ENCODE measurements at regions not wholly inside any gene's neighbourhood (a gene's known extent, or its start where the extent isn't known, plus 50 kb on each side); places are given as distances from the start of the nearest gene placed in this dataset.
"Not testable (repeated sequence)": the region's sequence is repeated elsewhere in the genome, so short reads cannot be mapped to it uniquely, and the experiment has no call there.

- intact Hi-C loops (cut with micrococcal nuclease): no loop called here
- no peak for ATAC-seq
- DNase-seq: no peak
These were observed 422.1 kb upstream of the HNRNPA3 start for GRCh38 chr2:176790468-176790867.

GRCh38 chr2:176793792-176794191, 418.8 kb upstream of the HNRNPA3 start:
- DNase-seq (no peak), ATAC-seq (no peak)

GRCh38 chr2:176794392-176794791, 418.2 kb upstream of the HNRNPA3 start:
- DNase-seq (no peak), ATAC-seq (no peak)
- intact Hi-C loops (cut with micrococcal nuclease): no loop called here

More at GRCh38 chr2:176793792-176794191, 418.8 kb upstream of the HNRNPA3 start:
- intact Hi-C loops (cut with micrococcal nuclease): no loop called here

GRCh38 chr2:176795823-176796222, 416.8 kb upstream of the HNRNPA3 start:
- DNase-seq (no peak), ATAC-seq (no peak)
- intact Hi-C loops (cut with micrococcal nuclease): no loop called here

GRCh38 chr2:176796677-176797076, 415.9 kb upstream of the HNRNPA3 start:
- DNase-seq; ATAC-seq; intact Hi-C loops (cut with micrococcal nuclease): not testable (repeated sequence)

GRCh38 chr2:176804392-176804791, 408.2 kb upstream of the HNRNPA3 start:
- DNase-seq (no peak), ATAC-seq (no peak)
- intact Hi-C loops (cut with micrococcal nuclease): no loop called here

GRCh38 chr2:176805345-176805744, 407.2 kb upstream of the HNRNPA3 start:
- no peak for DNase-seq
- intact Hi-C loops (cut with micrococcal nuclease): no loop called here
- ATAC-seq: no peak

- ATAC-seq: no peak
- intact Hi-C loops (cut with micrococcal nuclease): no loop called here
- no peak for DNase-seq
These were observed 400.3 kb upstream of the HNRNPA3 start for GRCh38 chr2:176812246-176812775.

GRCh38 chr2:176813156-176813555, 399.4 kb upstream of the HNRNPA3 start:
- intact Hi-C loops (cut with micrococcal nuclease): no loop called here
- no peak for DNase-seq
- no peak for ATAC-seq

GRCh38 chr2:176813621-176814049, 399.0 kb upstream of the HNRNPA3 start:
- ATAC-seq (no peak), DNase-seq (no peak)
- intact Hi-C loops (cut with micrococcal nuclease): no loop called here

GRCh38 chr2:176814274-176814673, 398.3 kb upstream of the HNRNPA3 start:
- intact Hi-C loops (cut with micrococcal nuclease): no loop called here
- ATAC-seq (no peak), DNase-seq (no peak)

GRCh38 chr2:176814740-176815367, 397.7 kb upstream of the HNRNPA3 start:
- ATAC-seq (no peak), DNase-seq (no peak)
- intact Hi-C loops (cut with micrococcal nuclease): no loop called here

GRCh38 chr2:176817061-176817565, 395.5 kb upstream of the HNRNPA3 start:
- DNase-seq: no peak
- no peak for ATAC-seq

GRCh38 chr2:176818076-176818475, 394.5 kb upstream of the HNRNPA3 start:
- DNase-seq (no peak), ATAC-seq (no peak)
- intact Hi-C loops (cut with micrococcal nuclease): no loop called here

More at GRCh38 chr2:176817061-176817565, 395.5 kb upstream of the HNRNPA3 start:
- intact Hi-C loops (cut with micrococcal nuclease): no loop called here

- ATAC-seq: no peak
- DNase-seq: no peak
- intact Hi-C loops (cut with micrococcal nuclease): no loop called here
These were observed 394.0 kb upstream of the HNRNPA3 start for GRCh38 chr2:176818617-176819016.

GRCh38 chr2:176819306-176819705, 393.3 kb upstream of the HNRNPA3 start:
- intact Hi-C loops (cut with micrococcal nuclease): no loop called here
- DNase-seq (no peak), ATAC-seq (no peak)

- ATAC-seq: no peak
- intact Hi-C loops (cut with micrococcal nuclease): no loop called here
- no peak for DNase-seq
These were observed 392.1 kb upstream of the HNRNPA3 start for GRCh38 chr2:176820371-176820932.

GRCh38 chr2:176821350-176821749, 391.2 kb upstream of the HNRNPA3 start:
- intact Hi-C loops (cut with micrococcal nuclease): no loop called here
- DNase-seq: no peak
- no peak for ATAC-seq

- intact Hi-C loops (cut with micrococcal nuclease): no loop called here
- ATAC-seq (no peak), DNase-seq (no peak)
These were observed 390.5 kb upstream of the HNRNPA3 start for GRCh38 chr2:176822060-176822459.

GRCh38 chr2:176826356-176826755, 386.2 kb upstream of the HNRNPA3 start:
- DNase-seq: no peak
- intact Hi-C loops (cut with micrococcal nuclease): no loop called here
- ATAC-seq: no peak

Data from left ventricle myocardium superior (tissue), 1 donor.